GM06990 (cell line): ENCODE measurements at regions not wholly inside any gene's neighbourhood (a gene's known extent, or its start where the extent isn't known, plus 50 kb on each side); places are given as distances from the start of the nearest gene placed in this dataset.

ENCODE experiments used
- DNase-seq: peaks from one replicate; pipeline ENCODE4 v3.0.0-alpha.2; 2011; ENCODE audit not compliant: insufficient read length; ENCODE audit errors: extremely low read depth
- H3K27me3 ChIP-seq: replicated peaks from 2 replicates; pipeline ENCODE4 v1.6.0; 2011; ENCODE audit warnings: low read length; ENCODE audit not compliant: control insufficient read depth, insufficient read depth
- H3K36me3 ChIP-seq: 2 replicates; pipeline ENCODE4 v1.5.1; 2011; ENCODE audit warnings: low read length; ENCODE audit not compliant: control insufficient read depth, insufficient read depth
- H3K4me3 ChIP-seq: replicated peaks from 2 replicates; pipeline ENCODE4 v1.5.1; 2011; ENCODE audit warnings: low read depth, mild to moderate bottlenecking, control low read depth, low read length
- CTCF ChIP-seq: IDR thresholded peaks from 2 replicates; pipeline ENCODE4 v1.5.1; 2011; ENCODE audit warnings: low read length, control low read depth, mild to moderate bottlenecking, inconsistent platforms; ENCODE audit not compliant: insufficient read depth, poor library complexity, severe bottlenecking

GRCh38 chr9:1434811-1435210, 384.7 kb downstream of the DMRT2 start:
- no peak for TF ChIP-seq CTCF
- no peak for DNase-seq
- Histone ChIP-seq H3K27me3 (no peaks in the 10 kb centered on the region; the same call in 1 of the 2 replicates), H3K4me3 (no peak overlapping the region), H3K36me3 (no peaks in the 10 kb centered on the region)

- no peak for DNase-seq
- TF ChIP-seq CTCF = no peak
- H3K4me3 ChIP-seq = no peak overlapping the region
- H3K36me3 ChIP-seq = no peaks in the 10 kb centered on the region
- H3K27me3 ChIP-seq = no peaks in the 10 kb centered on the region; the same call in 1 of the 2 replicates
Measured at GRCh38 chr9:1440256-1440655, 390.1 kb downstream of the DMRT2 start.

GRCh38 chr9:1442105-1442504, 391.9 kb downstream of the DMRT2 start:
- Histone ChIP-seq H3K4me3 (no peak overlapping the region), H3K27me3 (no peaks in the 10 kb centered on the region; the same call in 1 of the 2 replicates), H3K36me3 (no peaks in the 10 kb centered on the region)
- TF ChIP-seq CTCF = no peak
- DNase-seq = no peak

- no peak for DNase-seq
Measured at GRCh38 chr9:1443450-1443849, 393.3 kb downstream of the DMRT2 start.

GRCh38 chr9:1446671-1447070, 396.5 kb downstream of the DMRT2 start:
- no peaks in the 10 kb centered on the region for H3K36me3 ChIP-seq
- H3K4me3 ChIP-seq = no peak overlapping the region
- no peaks in the 10 kb centered on the region for H3K27me3 ChIP-seq
- no peak for TF ChIP-seq CTCF
- no peak for DNase-seq

More at GRCh38 chr9:1443450-1443849, 393.3 kb downstream of the DMRT2 start:
- Histone ChIP-seq H3K36me3 (no peaks in the 10 kb centered on the region), H3K27me3 (no peaks in the 10 kb centered on the region; the same call in 1 of the 2 replicates), H3K4me3 (no peak overlapping the region)
- no peak for TF ChIP-seq CTCF

GRCh38 chr9:1453636-1454035, 403.5 kb downstream of the DMRT2 start:
- TF ChIP-seq CTCF = no peak
- no peak for DNase-seq
- no peaks in the 10 kb centered on the region for H3K36me3 ChIP-seq
- H3K27me3 ChIP-seq = peaks cover 1% of the 10 kb centered on the region; the same call in 1 of the 2 replicates
- no peak overlapping the region for H3K4me3 ChIP-seq
